K562 (cell line): ENCODE measurements at regions not wholly inside any gene's neighbourhood (a gene's known extent, or its start where the extent isn't known, plus 50 kb on each side); places are given as distances from the start of the nearest gene placed in this dataset.

Source experiments
- AFF1 ChIP-seq, 2 experiments: fragments of 450-650 bp; IDR thresholded peaks; 2 replicates each; pipeline ENCODE4 v1.6.1; 2018; ENCODE audit warnings: mild to moderate bottlenecking in 2 of 2, low read depth in 1 of 2; ENCODE audit not compliant: partially characterized antibody in 2 of 2
- CBFA2T2 ChIP-seq: fragments of 450-650 bp; conservative IDR thresholded peaks from 2 replicates; pipeline ENCODE4 v1.6.1; 2017; ENCODE audit warnings: mild to moderate bottlenecking
- CEBPG ChIP-seq, 3 experiments: fragments of 200-800 bp in 1 of 3; sonication (Bioruptor generic) in 1 of 3; sonication (generic) in 1 of 3; formaldehyde crosslinking in 1 of 3; IDR thresholded peaks in 2 of 3; conservative IDR thresholded peaks in 1 of 3; 2 replicates each; pipeline versions ENCODE4 v1.6.1 to v1.8.0; 2016 to 2022; ENCODE audit warnings: missing compliant biosample characterization in 2 of 3, missing genetic modification characterization in 2 of 3, mild to moderate bottlenecking in 1 of 3, missing genetic modification reagents in 1 of 3
- CREB1 ChIP-seq, 2 experiments: sonication (generic) in 1 of 2; formaldehyde crosslinking in 1 of 2; IDR thresholded peaks; 2 replicates each; pipeline versions ENCODE4 v1.6.1 to v1.8.0; 2012 to 2022; ENCODE audit warnings: inconsistent platforms in 1 of 2, mild to moderate bottlenecking in 1 of 2, missing genetic modification reagents in 1 of 2, moderate library complexity in 1 of 2
- CREM ChIP-seq: IDR thresholded peaks from 2 replicates; pipeline ENCODE4 v1.6.1; 2014; ENCODE audit warnings: antibody characterized with exemption, low read depth
- FOXJ3 ChIP-seq: sonication (generic); formaldehyde crosslinking; IDR thresholded peaks from 2 replicates; pipeline ENCODE4 v1.4.0; 2020; ENCODE audit warnings: mild to moderate bottlenecking, missing genetic modification reagents
- MTA2 ChIP-seq: fragments of 450-650 bp; IDR thresholded peaks from 2 replicates; pipeline ENCODE4 v1.6.1; 2016; ENCODE audit warnings: low read depth
- NR2C1 ChIP-seq, 2 experiments: fragments of 450-650 bp; IDR thresholded peaks; 2 replicates each; pipeline ENCODE4 v1.6.1; 2017; ENCODE audit warnings: mild to moderate bottlenecking in 2 of 2, antibody characterized with exemption in 1 of 2, inconsistent platforms in 1 of 2, missing compliant biosample characterization in 1 of 2, missing genetic modification characterization in 1 of 2
- NR2C2 ChIP-seq, 2 experiments: fragments of 200-800 bp in 1 of 2; sonication (Bioruptor generic) in 1 of 2; sonication (generic) in 1 of 2; formaldehyde crosslinking in 1 of 2; IDR thresholded peaks; 2 replicates each; pipeline versions ENCODE4 v1.6.1 to v1.8.0; 2016 to 2022; ENCODE audit warnings: mild to moderate bottlenecking in 1 of 2, missing compliant biosample characterization in 1 of 2, missing genetic modification characterization in 1 of 2, missing genetic modification reagents in 1 of 2
- PRDM10 ChIP-seq: fragments of 450-650 bp; IDR thresholded peaks from 2 replicates; pipeline ENCODE4 v1.6.1; 2018; ENCODE audit not compliant: partially characterized antibody
- RCOR1 ChIP-seq, 2 experiments: IDR thresholded peaks; 2 replicates each; pipeline ENCODE4 v1.6.1; 2012; ENCODE audit warnings: low read depth in 2 of 2, low read length in 2 of 2, borderline replicate concordance in 1 of 2, improper control_type of control experiment in 1 of 2
- SP1 ChIP-seq: sonication (generic); formaldehyde crosslinking; IDR thresholded peaks from 2 replicates; pipeline ENCODE4 v1.8.1; 2022; ENCODE audit warnings: mild to moderate bottlenecking, missing genetic modification reagents
- SPI1 ChIP-seq: IDR thresholded peaks from 2 replicates; pipeline ENCODE4 v1.6.1; 2011; ENCODE audit warnings: low read depth, low read length, control low read depth, borderline replicate concordance
- SRSF3 ChIP-seq: fragments of 200-400 bp; formaldehyde crosslinking; IDR thresholded peaks from 2 replicates; pipeline ENCODE4 v1.6.1; 2016; ENCODE audit warnings: mild to moderate bottlenecking, low read length, moderate library complexity; ENCODE audit not compliant: insufficient read depth
- TAL1 ChIP-seq: fragments of 450-650 bp; IDR thresholded peaks from 2 replicates; pipeline ENCODE4 v1.6.1; 2016; ENCODE audit warnings: mild to moderate bottlenecking
- TEAD4 ChIP-seq, 2 experiments: sonication (generic) in 1 of 2; formaldehyde crosslinking in 1 of 2; IDR thresholded peaks; 2 replicates each; pipeline versions ENCODE4 v1.6.1 to v1.8.0; 2012 to 2022; ENCODE audit warnings: borderline replicate concordance in 1 of 2, inconsistent platforms in 1 of 2, low read length in 1 of 2, mild to moderate bottlenecking in 1 of 2, missing genetic modification reagents in 1 of 2
- USF2 ChIP-seq: sonication (generic); formaldehyde crosslinking; IDR thresholded peaks from 2 replicates; pipeline ENCODE4 v1.5.0; 2020; ENCODE audit warnings: missing genetic modification reagents
- ZNF584 ChIP-seq: fragments of 200-800 bp; sonication (Bioruptor generic); IDR thresholded peaks from 2 replicates; pipeline ENCODE4 v1.6.1; 2016; ENCODE audit warnings: low read depth, mild to moderate bottlenecking, missing genetic modification characterization, missing compliant biosample characterization

- peak; percentile 79 for TF ChIP-seq TAL1
- TF ChIP-seq CREB1 (IDR thresholded peaks at IDR 0.05) = peak; percentile 62; the same call in 1 of the 2 replicates
- peak; percentile 36; the same call in 1 of the 2 replicates for TF ChIP-seq CREB1 (CRISPR knock-in tag; IDR thresholded peaks at IDR 0.05)
- 0 out of 2 replicates have a peak, but pooled peaks have one; percentile 29 for TF ChIP-seq CBFA2T2
- peak; percentile 83 to 89 for TF ChIP-seq RCOR1 (IDR thresholded peaks at IDR 0.05; ENCODE audit: borderline replicate concordance in 1 of 2, low read depth in 2 of 2, low read length in 2 of 2)
- TF ChIP-seq AFF1 (IDR thresholded peaks at IDR 0.05; ENCODE audit: low read depth in 1 of 2, partially characterized antibody in 2 of 2) = no peak
- TF ChIP-seq CEBPG (CRISPR knock-in tag; IDR thresholded peaks at IDR 0.05) = peak; percentile 96
- TF ChIP-seq CEBPG (tag; conservative IDR thresholded peaks at IDR 0.05 in 1 of 2, IDR thresholded peaks at IDR 0.05 in 1 of 2) = peak; percentile 90 to 93
- peak; percentile 91 for TF ChIP-seq CREM
- TF ChIP-seq USF2 (CRISPR knock-in tag) = no peak
- peak; percentile 63; the same call in 1 of the 2 replicates for TF ChIP-seq MTA2
- no peak for TF ChIP-seq FOXJ3 (CRISPR knock-in tag)
- TF ChIP-seq NR2C2 (CRISPR knock-in tag; IDR thresholded peaks at IDR 0.05) = no peak
- 0 out of 2 replicates have a peak, but pooled peaks have one; percentile 25 for TF ChIP-seq NR2C2 (tag; IDR thresholded peaks at IDR 0.05)
- TF ChIP-seq ZNF584 (CRISPR knock-in tag) = 0 out of 2 replicates have a peak, but pooled peaks have one; percentile 18
- peak; percentile 51; the same call in 1 of the 2 replicates for TF ChIP-seq SP1 (CRISPR knock-in tag)
- TF ChIP-seq SRSF3 = no peak
- peak; percentile 39; the same call in 1 of the 2 replicates for TF ChIP-seq NR2C1 (IDR thresholded peaks at IDR 0.05)
- TF ChIP-seq NR2C1 (tag; IDR thresholded peaks at IDR 0.05) = no peak
- peak; percentile 86 for TF ChIP-seq TEAD4 (IDR thresholded peaks at IDR 0.05; ENCODE audit: low read length)
- no peak for TF ChIP-seq TEAD4 (CRISPR knock-in tag; IDR thresholded peaks at IDR 0.05; ENCODE audit: borderline replicate concordance)
- TF ChIP-seq PRDM10 = peak; percentile 4
- peak; percentile 84 for TF ChIP-seq SPI1
These were observed 51.7 kb upstream of the EDEM3 start (continued) for GRCh38 chr1:184806296-184806721.
